NCI-H2227 (cell line): ENCODE measurements at regions not wholly inside any gene's neighbourhood (a gene's known extent, or its start where the extent isn't known, plus 50 kb on each side); places are given as distances from the start of the nearest gene placed in this dataset.

Experiments
- DNase-seq: peaks from one replicate; lab custom pipeline; 2025; ENCODE audit not compliant: unreplicated experiment; lab: John Stamatoyannopoulos, UW

GRCh38 chr3:76402926-76403325 is 617.6 kb upstream of the ZNF717 start:
- DNase-seq = no peak

GRCh38 chr3:76403556-76403955 is 618.2 kb upstream of the ZNF717 start:
- no peak for DNase-seq

GRCh38 chr3:76405196-76405595 is 619.8 kb upstream of the ZNF717 start:
- DNase-seq = no peak

- DNase-seq = no peak
These were observed 625.5 kb upstream of the ZNF717 start for GRCh38 chr3:76410762-76411281.

- no peak for DNase-seq
These were observed 624.5 kb upstream of the ROBO2 start for GRCh38 chr3:76415384-76415783.

- no peak for DNase-seq
These were observed 610.2 kb upstream of the ROBO2 start for GRCh38 chr3:76429581-76430177.

- no peak for DNase-seq
These were observed 607.5 kb upstream of the ROBO2 start for GRCh38 chr3:76432396-76432795.

GRCh38 chr3:76436894-76437293 is 603.0 kb upstream of the ROBO2 start:
- DNase-seq = no peak

- no peak for DNase-seq
These were observed 600.9 kb upstream of the ROBO2 start for GRCh38 chr3:76438971-76439370.

- no peak for DNase-seq
These were observed 597.5 kb upstream of the ROBO2 start for GRCh38 chr3:76442374-76442915.

- DNase-seq = no peak
These were observed 583.6 kb upstream of the ROBO2 start for GRCh38 chr3:76456322-76456721.

GRCh38 chr3:76463501-76463900 is 576.4 kb upstream of the ROBO2 start:
- DNase-seq = no peak

GRCh38 chr3:76470285-76470684 is 569.6 kb upstream of the ROBO2 start:
- no peak for DNase-seq

GRCh38 chr3:76474632-76475031 is 565.3 kb upstream of the ROBO2 start:
- no peak for DNase-seq

- DNase-seq = no peak
These were observed 560.7 kb upstream of the ROBO2 start for GRCh38 chr3:76479161-76479650.

- DNase-seq = no peak
These were observed 557.4 kb upstream of the ROBO2 start for GRCh38 chr3:76482510-76482909.

GRCh38 chr3:76487446-76487845 is 552.5 kb upstream of the ROBO2 start:
- no peak for DNase-seq

GRCh38 chr3:76490064-76490463 is 549.8 kb upstream of the ROBO2 start:
- no peak for DNase-seq

GRCh38 chr3:76495216-76495615 is 544.7 kb upstream of the ROBO2 start:
- DNase-seq = no peak

- no peak for DNase-seq
These were observed 542.3 kb upstream of the ROBO2 start for GRCh38 chr3:76497636-76498035.

- no peak for DNase-seq
These were observed 539.1 kb upstream of the ROBO2 start for GRCh38 chr3:76500746-76501275.

- no peak for DNase-seq
These were observed 538.6 kb upstream of the ROBO2 start for GRCh38 chr3:76501315-76501714.

GRCh38 chr3:76502076-76502475 is 537.8 kb upstream of the ROBO2 start:
- DNase-seq = no peak
